Neural progenitor cell (in vitro differentiated cells): ENCODE measurements at regions not wholly inside any gene's neighbourhood (a gene's known extent, or its start where the extent isn't known, plus 50 kb on each side); places are given as distances from the start of the nearest gene placed in this dataset.

ENCODE experiments used
- EZH2 ChIP-seq: fragments of 200-600 bp; sonication (generic); IDR thresholded peaks from 2 replicates; pipeline ENCODE4 v1.6.1; 2017; ENCODE audit warnings: antibody characterized with exemption, mild to moderate bottlenecking, moderate library complexity
- EZH2phosphoT487 ChIP-seq: fragments of 200-600 bp; sonication (generic); IDR thresholded peaks from 2 replicates; pipeline ENCODE4 v1.6.1; 2017; ENCODE audit warnings: antibody characterized with exemption
- TF ChIP-seq, protein P1 (sequence below): fragments of 200-600 bp; sonication (generic); IDR thresholded peaks from 2 replicates; pipeline ENCODE4 v1.5.1; 2017; ENCODE audit warnings: antibody characterized with exemption, mild to moderate bottlenecking

DNA sequence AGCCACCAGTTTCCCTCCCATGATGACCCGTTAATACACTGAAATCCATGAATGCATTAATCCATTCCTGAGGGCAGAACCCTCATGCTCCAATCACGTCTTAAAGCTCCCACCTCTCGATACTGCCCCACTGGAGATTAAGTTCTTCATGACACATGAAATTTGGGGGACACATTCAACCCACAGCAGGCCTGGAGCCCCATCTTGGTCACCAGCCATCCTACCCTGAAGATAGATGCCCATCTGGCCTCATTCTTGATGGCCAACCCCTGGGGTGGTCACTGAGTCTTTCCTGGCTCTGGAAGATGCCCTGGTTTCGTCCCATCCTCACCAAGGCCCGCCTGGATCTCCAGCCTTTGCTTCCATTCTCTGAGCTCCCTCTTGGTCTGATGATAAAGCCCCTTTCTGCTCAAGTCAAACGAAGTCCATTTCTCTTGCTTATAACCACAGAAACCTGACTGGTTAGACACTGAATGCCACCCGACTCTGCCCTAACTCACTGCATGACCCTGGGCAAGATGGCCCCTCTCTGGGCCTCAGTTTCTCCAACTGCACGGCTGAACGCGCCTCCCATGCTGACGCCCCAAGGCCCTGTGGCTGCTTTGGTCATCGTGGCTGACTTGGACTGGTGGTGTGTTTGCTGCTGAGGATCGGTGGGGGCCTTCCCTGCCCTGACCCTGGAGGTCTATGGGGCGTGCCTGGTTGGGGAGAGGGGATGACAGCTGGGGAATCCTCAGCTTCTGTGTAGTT is 138.4 kb upstream of the IER5L start:
- TF ChIP-seq, protein P1, sequence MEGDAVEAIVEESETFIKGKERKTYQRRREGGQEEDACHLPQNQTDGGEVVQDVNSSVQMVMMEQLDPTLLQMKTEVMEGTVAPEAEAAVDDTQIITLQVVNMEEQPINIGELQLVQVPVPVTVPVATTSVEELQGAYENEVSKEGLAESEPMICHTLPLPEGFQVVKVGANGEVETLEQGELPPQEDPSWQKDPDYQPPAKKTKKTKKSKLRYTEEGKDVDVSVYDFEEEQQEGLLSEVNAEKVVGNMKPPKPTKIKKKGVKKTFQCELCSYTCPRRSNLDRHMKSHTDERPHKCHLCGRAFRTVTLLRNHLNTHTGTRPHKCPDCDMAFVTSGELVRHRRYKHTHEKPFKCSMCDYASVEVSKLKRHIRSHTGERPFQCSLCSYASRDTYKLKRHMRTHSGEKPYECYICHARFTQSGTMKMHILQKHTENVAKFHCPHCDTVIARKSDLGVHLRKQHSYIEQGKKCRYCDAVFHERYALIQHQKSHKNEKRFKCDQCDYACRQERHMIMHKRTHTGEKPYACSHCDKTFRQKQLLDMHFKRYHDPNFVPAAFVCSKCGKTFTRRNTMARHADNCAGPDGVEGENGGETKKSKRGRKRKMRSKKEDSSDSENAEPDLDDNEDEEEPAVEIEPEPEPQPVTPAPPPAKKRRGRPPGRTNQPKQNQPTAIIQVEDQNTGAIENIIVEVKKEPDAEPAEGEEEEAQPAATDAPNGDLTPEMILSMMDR = no peak
- TF ChIP-seq EZH2 (no peak), EZH2phosphoT487 (no peak)
